Right atrium auricular region (tissue), 2 donors: ENCODE measurements at regions not wholly inside any gene's neighbourhood (a gene's known extent, or its start where the extent isn't known, plus 50 kb on each side); places are given as distances from the start of the nearest gene placed in this dataset.

Source experiments
- DNase-seq: peaks from one replicate; pipeline ENCODE4 v3.0.0-alpha.2; 2019; ENCODE audit warnings: low spot score
- H3K27ac ChIP-seq, 2 donors: fragments of 200-600 bp; sonication (generic); 1 replicate in 1 of 2; 2 replicates in 1 of 2; pipeline ENCODE4 v1.5.1; 2016 to 2019
- H3K27me3 ChIP-seq, 2 donors: fragments of 200-600 bp; sonication (generic); one replicate each; pipeline versions ENCODE4 v1.5.1 to v1.6.0; 2017 to 2019
- H3K36me3 ChIP-seq: fragments of 200-600 bp; sonication (generic); one replicate; pipeline ENCODE4 v1.5.1; 2016
- H3K4me1 ChIP-seq, 2 donors: fragments of 200-600 bp; sonication (generic); one replicate each; pipeline versions ENCODE4 v1.5.1 to v1.6.0; 2017 to 2019
- H3K4me3 ChIP-seq, 2 donors: fragments of 200-600 bp; sonication (generic); 1 replicate in 1 of 2; 2 replicates in 1 of 2; pipeline ENCODE4 v1.5.1; 2017 to 2019; ENCODE audit warnings: mild to moderate bottlenecking in 1 of 2, moderate library complexity in 1 of 2
- H3K9me3 ChIP-seq, 2 donors: fragments of 200-600 bp; sonication (generic); one replicate each; pipeline ENCODE4 v1.5.1; 2019
- TF ChIP-seq, protein P1 (sequence below), 2 donors: fragments of 200-600 bp; sonication (generic); IDR thresholded peaks; one replicate each; pipeline ENCODE4 v1.5.1; 2019; ENCODE audit warnings: antibody characterized with exemption in 2 of 2

- Histone ChIP-seq H3K9me3 (no peaks in the 10 kb centered on the region), H3K27me3 (no peaks in the 10 kb centered on the region), H3K27ac (no peak overlapping the region), H3K4me1 (no peaks in the 10 kb centered on the region), H3K4me3 (no peak overlapping the region), H3K36me3 (no peaks in the 10 kb centered on the region)
- DNase-seq, result no peak
- TF ChIP-seq, protein P1, sequence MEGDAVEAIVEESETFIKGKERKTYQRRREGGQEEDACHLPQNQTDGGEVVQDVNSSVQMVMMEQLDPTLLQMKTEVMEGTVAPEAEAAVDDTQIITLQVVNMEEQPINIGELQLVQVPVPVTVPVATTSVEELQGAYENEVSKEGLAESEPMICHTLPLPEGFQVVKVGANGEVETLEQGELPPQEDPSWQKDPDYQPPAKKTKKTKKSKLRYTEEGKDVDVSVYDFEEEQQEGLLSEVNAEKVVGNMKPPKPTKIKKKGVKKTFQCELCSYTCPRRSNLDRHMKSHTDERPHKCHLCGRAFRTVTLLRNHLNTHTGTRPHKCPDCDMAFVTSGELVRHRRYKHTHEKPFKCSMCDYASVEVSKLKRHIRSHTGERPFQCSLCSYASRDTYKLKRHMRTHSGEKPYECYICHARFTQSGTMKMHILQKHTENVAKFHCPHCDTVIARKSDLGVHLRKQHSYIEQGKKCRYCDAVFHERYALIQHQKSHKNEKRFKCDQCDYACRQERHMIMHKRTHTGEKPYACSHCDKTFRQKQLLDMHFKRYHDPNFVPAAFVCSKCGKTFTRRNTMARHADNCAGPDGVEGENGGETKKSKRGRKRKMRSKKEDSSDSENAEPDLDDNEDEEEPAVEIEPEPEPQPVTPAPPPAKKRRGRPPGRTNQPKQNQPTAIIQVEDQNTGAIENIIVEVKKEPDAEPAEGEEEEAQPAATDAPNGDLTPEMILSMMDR (IDR thresholded peaks at IDR 0.05), result no peak
Measured at GRCh38 chr9:79940919-79941318, 369.2 kb downstream of the TLE4 start.

GRCh38 chr9:79939819-79940218 is 368.1 kb downstream of the TLE4 start:
- no peak for DNase-seq
- TF ChIP-seq, protein P1 (IDR thresholded peaks at IDR 0.05), result no peak
- Histone ChIP-seq H3K36me3 (no peaks in the 10 kb centered on the region), H3K9me3 (no peaks in the 10 kb centered on the region), H3K4me3 (no peak overlapping the region), H3K27me3 (no peaks in the 10 kb centered on the region), H3K27ac (no peak overlapping the region), H3K4me1 (no peaks in the 10 kb centered on the region)

DNA sequence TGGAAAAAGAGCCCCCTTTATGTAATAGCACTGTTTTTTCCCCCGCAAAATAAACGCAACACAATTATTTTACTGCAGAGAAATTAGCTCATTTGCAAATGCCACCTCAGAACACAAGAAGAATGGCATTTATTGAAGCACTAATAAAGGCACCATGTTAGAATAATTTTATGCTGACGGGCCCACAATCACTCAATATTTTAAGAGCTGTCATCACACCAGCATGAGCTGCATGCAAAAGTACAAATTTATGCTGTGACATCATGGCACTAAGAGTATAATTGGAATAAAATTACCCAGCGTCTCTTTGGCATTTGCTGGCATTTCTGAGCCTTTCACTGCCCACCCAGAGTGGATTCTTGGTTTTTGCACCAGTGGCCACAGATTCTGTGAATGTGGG is 364.6 kb downstream of the TLE4 start:
- Histone ChIP-seq H3K4me1 (no peaks in the 10 kb centered on the region), H3K27ac (no peak overlapping the region), H3K4me3 (no peak overlapping the region), H3K36me3 (no peaks in the 10 kb centered on the region), H3K9me3 (no peaks in the 10 kb centered on the region), H3K27me3 (no peaks in the 10 kb centered on the region)
- TF ChIP-seq, protein P1 (IDR thresholded peaks at IDR 0.05), result no peak
- DNase-seq, result no peak

DNA sequence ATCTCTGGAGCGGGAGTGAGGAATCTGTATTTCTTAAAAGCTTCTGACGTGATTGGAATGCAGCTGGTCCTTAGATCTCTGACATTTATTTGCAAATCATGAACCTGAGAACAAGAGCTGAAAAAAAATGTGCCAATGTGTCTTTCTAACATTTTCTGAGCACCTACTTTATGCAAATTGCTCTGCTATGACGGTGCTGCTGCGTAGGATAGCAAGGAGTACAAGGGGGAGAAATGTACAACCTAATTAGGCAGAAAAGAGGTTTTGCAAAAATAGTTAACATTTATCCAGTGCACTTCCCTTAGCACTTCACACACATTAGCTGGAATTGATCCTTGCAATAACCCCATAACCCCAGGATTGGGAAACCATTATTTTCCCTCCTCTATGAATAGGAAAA is 357.5 kb downstream of the TLE4 start:
- DNase-seq, result no peak
- no peak overlapping the region for H3K27ac ChIP-seq
- TF ChIP-seq, protein P1 (IDR thresholded peaks at IDR 0.05), result no peak

DNA sequence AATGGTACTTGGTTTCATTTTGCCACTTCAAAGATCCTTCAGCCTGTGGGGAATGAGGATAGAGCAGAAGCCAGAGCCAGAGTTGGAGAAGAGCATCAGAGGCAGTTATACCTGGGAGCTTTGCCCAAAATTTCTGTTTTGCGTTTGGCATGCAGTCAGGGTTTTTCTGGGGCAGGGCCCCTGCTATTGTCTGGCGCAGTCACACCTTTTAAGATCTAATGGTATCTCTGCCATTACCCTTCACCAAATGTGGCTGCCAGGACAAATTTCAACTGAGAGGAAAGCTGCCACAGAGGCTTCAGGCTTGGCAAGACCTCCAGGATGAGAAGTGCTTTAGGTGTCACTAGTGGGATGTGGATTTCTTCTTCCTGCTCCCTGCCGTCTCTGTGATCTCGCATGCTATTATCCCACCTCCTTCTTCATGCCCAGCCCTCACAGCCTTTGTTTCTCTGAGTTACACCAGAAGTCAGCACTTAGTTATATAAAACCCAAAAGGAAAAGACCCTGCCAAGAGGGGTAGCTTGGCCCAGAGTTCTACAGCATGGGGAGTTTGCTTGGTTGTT is 357.0 kb downstream of the TLE4 start:
- no peak for DNase-seq
- Histone ChIP-seq H3K4me3 (no peak overlapping the region), H3K4me1 (no peaks in the 10 kb centered on the region), H3K9me3 (no peaks in the 10 kb centered on the region), H3K27me3 (no peaks in the 10 kb centered on the region), H3K36me3 (no peaks in the 10 kb centered on the region), H3K27ac (no peak overlapping the region)
- TF ChIP-seq, protein P1 (IDR thresholded peaks at IDR 0.05), result no peak

More for the DNA sequence above, 357.5 kb downstream of the TLE4 start:
- Histone ChIP-seq H3K27me3 (no peaks in the 10 kb centered on the region), H3K4me1 (no peaks in the 10 kb centered on the region), H3K36me3 (no peaks in the 10 kb centered on the region), H3K4me3 (no peak overlapping the region), H3K9me3 (no peaks in the 10 kb centered on the region)

DNA sequence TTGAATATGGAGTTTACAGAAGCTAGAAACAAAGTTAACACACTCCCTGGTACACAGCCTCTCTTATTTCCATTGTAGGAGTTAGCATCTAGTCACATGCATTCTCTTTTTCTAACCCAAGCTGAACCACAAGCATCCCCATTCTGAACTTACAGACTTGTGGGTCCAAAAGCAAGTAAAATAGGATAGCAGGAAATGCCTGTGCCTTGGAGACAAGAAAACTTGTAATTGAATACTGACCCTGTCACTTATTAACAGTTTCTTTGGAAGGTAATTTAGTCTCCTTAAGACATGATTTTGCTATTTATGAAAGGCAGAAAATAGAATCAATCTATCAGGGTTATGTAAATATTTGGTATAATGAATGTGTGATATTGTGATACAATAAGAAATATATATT is 353.6 kb downstream of the TLE4 start:
- Histone ChIP-seq H3K4me3 (no peak overlapping the region), H3K27ac (no peak overlapping the region), H3K4me1 (no peaks in the 10 kb centered on the region), H3K27me3 (no peaks in the 10 kb centered on the region), H3K36me3 (no peaks in the 10 kb centered on the region), H3K9me3 (no peaks in the 10 kb centered on the region)
- TF ChIP-seq, protein P1 (IDR thresholded peaks at IDR 0.05), result no peak
- no peak for DNase-seq
